ENCODE measurements at regions not wholly inside any gene's neighbourhood (a gene's known extent, or its start where the extent isn't known, plus 50 kb on each side); places are given as distances from the start of the nearest gene placed in this dataset.

- Mint-ChIP-seq H3K36me3 (ENCODE audit: low read depth) (peaks cover 11% of the 10 kb centered on the region), H3K27ac (no peak overlapping the region), H3K27me3 (ENCODE audit: low read depth) (peaks cover 4% of the 10 kb centered on the region), H3K9me3 (peaks cover 13% of the 10 kb centered on the region), H3K4me1 (no peaks in the 10 kb centered on the region), H3K4me3 (no peak overlapping the region)
- no peak for TF ChIP-seq CTCF (IDR thresholded peaks at IDR 0.05; ENCODE audit: unreplicated experiment in 3 of 3)
Measured at GRCh38 chr22:48677621-48678020, 1150.1 kb downstream of the BRD1 start.

GRCh38 chr22:48677168-48677520, 1150.5 kb downstream of the BRD1 start:
- H3K4me3 Mint-ChIP-seq: no peak overlapping the region
- H3K9me3 Mint-ChIP-seq: peaks cover 18% of the 10 kb centered on the region
- peaks cover 8% of the 10 kb centered on the region for H3K27me3 Mint-ChIP-seq (ENCODE audit: low read depth)
- peaks cover 15% of the 10 kb centered on the region for H3K36me3 Mint-ChIP-seq (ENCODE audit: low read depth)
- H3K4me1 Mint-ChIP-seq: no peaks in the 10 kb centered on the region
- no peak overlapping the region for H3K27ac Mint-ChIP-seq
- TF ChIP-seq CTCF (IDR thresholded peaks at IDR 0.05; ENCODE audit: unreplicated experiment in 3 of 3): no peak

DNA sequence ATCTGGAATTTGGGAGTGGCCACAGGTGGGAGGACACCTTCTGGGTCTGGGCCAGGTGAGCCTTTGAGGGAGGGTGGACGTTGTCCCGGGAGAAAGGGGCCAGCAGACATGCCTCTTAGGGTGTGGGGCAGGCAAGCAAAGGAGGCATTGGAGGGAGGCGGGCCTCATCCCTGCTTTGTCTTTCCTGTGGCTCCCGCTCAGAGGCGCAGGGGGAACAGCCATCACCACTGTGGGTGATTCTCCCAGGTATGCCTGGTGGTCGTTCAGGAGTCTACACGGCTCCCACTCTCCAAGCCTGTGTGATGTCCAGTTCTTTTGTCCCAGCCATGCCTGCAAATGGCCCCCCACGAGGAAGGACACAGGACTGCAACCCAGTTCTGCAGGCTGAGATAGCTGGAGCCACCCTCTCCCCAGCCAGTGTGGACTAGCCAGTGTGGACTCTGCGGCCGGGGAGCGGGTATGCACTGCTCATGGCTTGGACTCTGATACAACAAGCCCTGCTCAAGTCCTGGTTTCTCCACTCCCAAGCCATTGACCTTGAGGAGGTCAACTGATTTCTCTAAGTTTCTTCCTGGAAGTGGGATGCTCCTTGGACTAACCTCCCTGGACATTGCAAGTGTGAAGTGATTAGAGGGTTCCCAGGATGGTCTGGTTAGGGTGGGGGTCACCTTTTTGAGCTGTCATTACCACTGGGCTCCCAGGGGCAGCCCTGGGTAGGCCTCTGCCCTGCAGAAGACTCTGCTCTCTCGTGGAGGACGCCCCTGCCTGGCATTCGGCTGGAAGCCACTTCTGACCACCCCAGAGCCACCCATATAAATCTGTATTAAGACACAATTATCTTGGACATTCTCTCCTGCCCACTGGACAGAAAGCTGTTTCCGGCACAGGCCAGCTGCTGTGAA, 1151.2 kb downstream of the BRD1 start:
- Mint-ChIP-seq H3K4me1 (no peaks in the 10 kb centered on the region), H3K27me3 (ENCODE audit: low read depth) (peaks cover 9% of the 10 kb centered on the region), H3K27ac (no peak overlapping the region), H3K36me3 (ENCODE audit: low read depth) (peaks cover 22% of the 10 kb centered on the region), H3K9me3 (peaks cover 24% of the 10 kb centered on the region), H3K4me3 (no peak overlapping the region)
- no peak for TF ChIP-seq CTCF (IDR thresholded peaks at IDR 0.05; ENCODE audit: unreplicated experiment in 3 of 3)

GRCh38 chr22:48675830-48676145, 1151.9 kb downstream of the BRD1 start:
- H3K27ac Mint-ChIP-seq: no peak overlapping the region
- no peak overlapping the region for H3K4me3 Mint-ChIP-seq
- no peaks in the 10 kb centered on the region for H3K4me1 Mint-ChIP-seq
- peaks cover 22% of the 10 kb centered on the region for H3K36me3 Mint-ChIP-seq (ENCODE audit: low read depth)
- H3K27me3 Mint-ChIP-seq (ENCODE audit: low read depth): peaks cover 13% of the 10 kb centered on the region
- peaks cover 24% of the 10 kb centered on the region for H3K9me3 Mint-ChIP-seq
- TF ChIP-seq CTCF (IDR thresholded peaks at IDR 0.05; ENCODE audit: unreplicated experiment in 3 of 3): no peak

GRCh38 chr22:48675141-48675829, 1152.4 kb downstream of the BRD1 start:
- Mint-ChIP-seq H3K27me3 (ENCODE audit: low read depth) (peaks cover 17% of the 10 kb centered on the region), H3K4me1 (no peaks in the 10 kb centered on the region), H3K36me3 (ENCODE audit: low read depth) (peaks cover 22% of the 10 kb centered on the region), H3K27ac (no peak overlapping the region), H3K4me3 (no peak overlapping the region), H3K9me3 (peaks cover 26% of the 10 kb centered on the region)
- no peak for TF ChIP-seq CTCF (IDR thresholded peaks at IDR 0.05; ENCODE audit: unreplicated experiment in 3 of 3)

Measured in nephron (organoid).